ENCODE measurements at regions not wholly inside any gene's neighbourhood (a gene's known extent, or its start where the extent isn't known, plus 50 kb on each side); places are given as distances from the start of the nearest gene placed in this dataset.

- TF ChIP-seq CTCF (optimal IDR thresholded peaks at IDR 0.05 in 1 of 3, IDR thresholded peaks at IDR 0.05 in 1 of 3, conservative IDR thresholded peaks at IDR 0.05 in 1 of 3; ENCODE audit: extremely low read depth in 1 of 3, insufficient read depth in 2 of 3, low read length in 3 of 3) (no peak), EZH2 (IDR thresholded peaks at IDR 0.05; ENCODE audit: low read length) (no peak)
These were observed 1066.5 kb downstream of the GLUD2 start for GRCh38 chrX:122113896-122114295.

All from keratinocyte (primary cell).